Natural killer cell treated with Interleukin-12 subunit alpha and Interleukin-12 subunit beta and Interleukin-15 and Interleukin-18, amount 100 ng/mL, for 72 hours (primary cell): ENCODE measurements at regions not wholly inside any gene's neighbourhood (a gene's known extent, or its start where the extent isn't known, plus 50 kb on each side); places are given as distances from the start of the nearest gene placed in this dataset.
"Not testable (repeated sequence)": the region's sequence is repeated elsewhere in the genome, so short reads cannot be mapped to it uniquely, and the experiment has no call there.

ENCODE experiments used
- ATAC-seq, 2 donors: fragments of 150-1000 bp; cut with Tn5 transposase in 1 of 2; sonication (Bioruptor Pico), chemical (Tn5 transposase) in 1 of 2; 2 replicates each; pipeline ENCODE4 v1.10.0; 2021
- DNase-seq: peaks from one replicate; pipeline ENCODE4 v3.0.0; 2022; ENCODE audit warnings: low spot score
- H3K27ac Mint-ChIP-seq, 2 donors: 1 replicate in 1 of 2; 2 replicates in 1 of 2; pipeline ENCODE4 v1.8.0; 2022; ENCODE audit warnings: mixed read lengths in 2 of 2, mild to moderate bottlenecking in 1 of 2, moderate library complexity in 1 of 2
- H3K27me3 Mint-ChIP-seq, 2 donors: 1 replicate in 1 of 2; 2 replicates in 1 of 2; pipeline ENCODE4 v1.8.0; 2022; ENCODE audit warnings: mixed read lengths in 2 of 2
- H3K36me3 Mint-ChIP-seq: one replicate; pipeline ENCODE4 v1.8.0; 2022; ENCODE audit warnings: mixed read lengths
- H3K4me1 Mint-ChIP-seq, 2 donors: 1 replicate in 1 of 2; 2 replicates in 1 of 2; pipeline ENCODE4 v1.8.0; 2022; ENCODE audit warnings: low read depth in 2 of 2, mixed read lengths in 2 of 2, mild to moderate bottlenecking in 1 of 2
- H3K4me3 Mint-ChIP-seq: one replicate; pipeline ENCODE4 v1.8.0; 2022; ENCODE audit warnings: mixed read lengths
- H3K9me3 Mint-ChIP-seq: 2 replicates; pipeline ENCODE4 v1.8.0; 2022; ENCODE audit warnings: mixed read lengths

GRCh38 chr12:127781336-127781735 lies 485.6 kb upstream of the TMEM132C start:
- DNase-seq, result no peak
- Mint-ChIP-seq H3K4me1 (no peaks in the 10 kb centered on the region), H3K27ac (no peak overlapping the region), H3K27me3 (no peaks in the 10 kb centered on the region), H3K36me3 (no peaks in the 10 kb centered on the region), H3K4me3 (no peak overlapping the region), H3K9me3 (peaks cover 3% of the 10 kb centered on the region)
- ATAC-seq, result no peak

DNA sequence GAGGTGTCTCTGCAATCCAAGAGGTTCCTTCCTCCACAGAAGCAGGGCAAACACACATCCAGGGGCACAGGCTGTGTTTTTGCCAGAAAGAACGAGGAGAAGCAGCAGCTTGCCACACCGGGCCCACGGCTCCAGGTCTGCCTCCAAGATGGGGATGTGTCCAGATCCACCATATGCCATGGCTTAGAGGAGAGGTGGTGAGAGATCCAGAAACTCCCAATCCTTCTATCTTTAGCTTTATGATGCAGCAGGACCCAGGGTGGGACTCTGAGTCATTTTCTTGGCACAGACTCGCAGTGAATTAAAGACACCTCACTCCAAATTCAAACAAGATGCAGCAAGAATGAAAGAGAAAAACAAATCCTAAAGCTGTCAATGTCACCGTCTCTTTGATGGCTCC lies 481.4 kb upstream of the TMEM132C start:
- H3K9me3 Mint-ChIP-seq, result peaks cover 12% of the 10 kb centered on the region
- no peaks in the 10 kb centered on the region for H3K36me3 Mint-ChIP-seq
- no peaks in the 10 kb centered on the region for H3K4me1 Mint-ChIP-seq
- no peaks in the 10 kb centered on the region for H3K27me3 Mint-ChIP-seq
- H3K27ac Mint-ChIP-seq, result no peak overlapping the region
- no peak for ATAC-seq
- H3K4me3 Mint-ChIP-seq, result no peak overlapping the region
- DNase-seq, result no peak

GRCh38 chr12:127785986-127786590 lies 480.9 kb upstream of the TMEM132C start:
- Mint-ChIP-seq H3K4me3 (no peak overlapping the region), H3K27me3 (no peaks in the 10 kb centered on the region), H3K4me1 (no peaks in the 10 kb centered on the region), H3K9me3 (peaks cover 12% of the 10 kb centered on the region), H3K36me3 (no peaks in the 10 kb centered on the region), H3K27ac (no peak overlapping the region)
- no peak for ATAC-seq
- DNase-seq, result no peak

- Mint-ChIP-seq H3K9me3 (peaks cover 12% of the 10 kb centered on the region), H3K27ac (no peak overlapping the region), H3K36me3 (no peaks in the 10 kb centered on the region), H3K4me1 (no peaks in the 10 kb centered on the region), H3K27me3 (no peaks in the 10 kb centered on the region), H3K4me3 (no peak overlapping the region)
- ATAC-seq, result no peak
- DNase-seq, result no peak
Observed at GRCh38 chr12:127787544-127787943, 479.4 kb upstream of the TMEM132C start.

DNA sequence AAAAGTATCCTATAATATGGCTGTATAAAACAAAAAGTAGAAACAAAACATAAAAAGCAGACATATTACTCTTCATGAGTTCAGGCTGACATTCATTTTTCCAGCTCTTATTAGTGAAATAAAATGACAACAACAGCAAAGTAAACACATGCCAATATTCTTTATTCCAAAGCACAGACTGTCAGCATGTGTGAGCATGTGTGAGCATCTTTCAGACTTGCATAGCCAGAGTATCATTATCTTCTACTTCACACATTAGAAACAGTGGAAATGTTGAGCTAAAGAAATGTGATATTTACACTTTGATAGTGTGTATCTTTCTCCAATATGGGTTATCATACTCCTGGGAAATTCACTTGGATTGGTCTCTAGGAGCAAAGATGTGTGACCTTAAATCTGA lies 476.6 kb upstream of the TMEM132C start:
- no peaks in the 10 kb centered on the region for H3K4me1 Mint-ChIP-seq
- H3K27me3 Mint-ChIP-seq, result no peaks in the 10 kb centered on the region
- DNase-seq (no peak), ATAC-seq (no peak)
- no peaks in the 10 kb centered on the region for H3K36me3 Mint-ChIP-seq
- peaks cover 9% of the 10 kb centered on the region for H3K9me3 Mint-ChIP-seq
- H3K4me3 Mint-ChIP-seq, result no peak overlapping the region
- no peak overlapping the region for H3K27ac Mint-ChIP-seq

- no peak overlapping the region for H3K4me3 Mint-ChIP-seq
Observed at GRCh38 chr12:127791217-127791616, 475.8 kb upstream of the TMEM132C start.

GRCh38 chr12:127797918-127798317 lies 469.1 kb upstream of the TMEM132C start:
- Mint-ChIP-seq H3K36me3 (no peaks in the 10 kb centered on the region), H3K27ac (no peak overlapping the region), H3K9me3 (peaks cover 4% of the 10 kb centered on the region), H3K27me3 (no peaks in the 10 kb centered on the region), H3K4me1 (no peaks in the 10 kb centered on the region), H3K4me3 (no peak overlapping the region)
- ATAC-seq (no peak), DNase-seq (no peak)

More at GRCh38 chr12:127791217-127791616, 475.8 kb upstream of the TMEM132C start:
- DNase-seq, result no peak
- no peak overlapping the region for H3K27ac Mint-ChIP-seq
- no peaks in the 10 kb centered on the region for H3K36me3 Mint-ChIP-seq
- no peaks in the 10 kb centered on the region for H3K27me3 Mint-ChIP-seq
- no peaks in the 10 kb centered on the region for H3K4me1 Mint-ChIP-seq
- no peak for ATAC-seq
- H3K9me3 Mint-ChIP-seq, result peaks cover 9% of the 10 kb centered on the region

- Mint-ChIP-seq H3K36me3 (no peaks in the 10 kb centered on the region), H3K9me3 (peaks cover 4% of the 10 kb centered on the region), H3K4me1 (no peaks in the 10 kb centered on the region), H3K27ac (no peak overlapping the region), H3K27me3 (no peaks in the 10 kb centered on the region), H3K4me3 (no peak overlapping the region)
- ATAC-seq (no peak), DNase-seq (no peak)
Observed at GRCh38 chr12:127802271-127802670, 464.7 kb upstream of the TMEM132C start.

DNA sequence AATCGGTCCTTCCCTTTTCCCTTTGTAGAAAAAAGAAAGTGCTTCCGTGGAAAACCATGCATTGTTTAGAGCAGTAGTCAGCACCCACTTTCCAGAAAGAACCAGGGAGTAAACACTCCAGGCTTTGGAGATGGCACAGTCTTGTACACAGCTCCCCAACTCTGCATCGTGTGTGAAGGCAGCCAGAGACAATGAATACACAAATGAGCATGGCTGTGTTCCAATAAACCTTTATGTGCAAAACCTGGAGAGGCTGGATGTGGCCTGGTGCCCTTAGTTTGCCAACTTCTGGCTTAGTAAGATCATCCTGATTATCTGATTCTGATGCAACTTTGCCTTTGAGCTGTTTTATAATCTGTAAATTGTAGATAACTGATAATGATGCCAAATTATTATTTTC lies 463.4 kb upstream of the TMEM132C start:
- peaks cover 4% of the 10 kb centered on the region for H3K9me3 Mint-ChIP-seq
- H3K27me3 Mint-ChIP-seq, result no peaks in the 10 kb centered on the region
- H3K4me3 Mint-ChIP-seq, result no peak overlapping the region
- H3K27ac Mint-ChIP-seq, result no peak overlapping the region
- DNase-seq (no peak), ATAC-seq (no peak)
- H3K4me1 Mint-ChIP-seq, result no peaks in the 10 kb centered on the region
- no peaks in the 10 kb centered on the region for H3K36me3 Mint-ChIP-seq

GRCh38 chr12:127809275-127809674 lies 457.7 kb upstream of the TMEM132C start:
- Mint-ChIP-seq H3K36me3 (peaks cover 4% of the 10 kb centered on the region), H3K4me3 (no peak overlapping the region), H3K4me1 (no peaks in the 10 kb centered on the region), H3K27me3 (peaks cover 0 to 4% of the 10 kb centered on the region in 2 donors), H3K9me3 (peaks cover 10% of the 10 kb centered on the region), H3K27ac (no peak overlapping the region)
- no peak for DNase-seq
- ATAC-seq, result no peak

DNA sequence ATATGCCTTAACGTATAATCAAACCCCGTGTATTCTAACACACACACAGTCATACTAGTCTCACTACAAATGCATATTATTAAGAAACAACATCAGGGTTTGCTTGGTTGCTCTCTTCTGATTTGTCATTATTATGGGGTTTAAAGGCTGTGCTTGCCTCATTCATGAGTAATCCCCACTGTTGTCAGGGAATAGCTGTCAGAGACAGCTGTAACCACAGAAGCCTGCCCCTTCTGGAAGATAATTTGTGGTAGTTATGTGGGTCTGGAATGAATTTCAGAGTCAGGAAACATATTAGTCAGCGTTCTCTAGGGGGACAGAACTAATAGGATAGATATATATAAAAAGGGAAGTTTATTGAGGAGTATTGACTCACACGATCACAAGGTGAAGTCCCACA lies 456.9 kb upstream of the TMEM132C start:
- Mint-ChIP-seq H3K4me1 (no peaks in the 10 kb centered on the region), H3K36me3 (peaks cover 4% of the 10 kb centered on the region), H3K4me3 (no peak overlapping the region), H3K9me3 (peaks cover 10% of the 10 kb centered on the region), H3K27me3 (peaks cover 0 to 4% of the 10 kb centered on the region in 2 donors), H3K27ac (no peak overlapping the region)
- DNase-seq (no peak), ATAC-seq (no peak)

DNA sequence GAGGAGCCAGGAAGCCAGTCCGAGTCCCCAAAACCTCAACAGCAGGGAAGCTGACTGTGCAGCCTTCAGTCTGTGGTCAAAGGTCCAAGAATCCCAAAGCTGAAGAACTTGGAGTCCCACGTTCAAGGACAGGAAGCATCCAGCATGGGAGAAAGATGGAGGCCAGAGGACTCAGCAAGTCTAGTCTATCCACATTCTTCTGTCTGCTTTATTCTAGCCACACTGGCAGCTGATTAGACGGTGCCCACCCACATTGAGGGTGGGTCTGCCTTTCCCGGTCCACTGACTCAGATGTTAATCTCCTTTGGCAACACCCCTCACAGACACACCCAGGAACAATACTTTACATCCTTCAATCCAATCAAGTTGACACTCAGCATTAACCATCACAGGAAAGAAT lies 456.5 kb upstream of the TMEM132C start:
- peaks cover 10% of the 10 kb centered on the region for H3K9me3 Mint-ChIP-seq
- not testable (repeated sequence) for DNase-seq

DNA sequence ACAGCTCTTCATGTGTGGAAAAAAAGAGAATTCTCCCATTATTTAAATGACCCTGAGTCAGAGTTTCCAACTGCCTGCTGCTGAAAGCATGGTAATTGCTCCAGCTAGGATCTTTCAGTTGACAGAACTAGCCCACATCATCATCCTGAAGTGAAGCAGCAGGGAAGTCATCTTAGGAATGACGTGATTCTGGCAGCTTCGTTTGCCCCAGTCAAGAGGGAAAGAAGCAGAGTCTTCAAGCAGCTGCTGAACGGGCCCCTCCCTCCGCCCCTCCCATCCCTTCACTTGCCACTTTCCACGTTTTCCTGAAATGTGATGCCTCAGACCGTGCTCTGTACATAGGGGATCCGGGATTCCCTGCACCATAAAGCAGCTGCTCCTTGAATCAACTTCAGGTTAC lies 455.0 kb upstream of the TMEM132C start:
- peaks cover 0 to 4% of the 10 kb centered on the region in 2 donors for H3K27me3 Mint-ChIP-seq
- ATAC-seq (no peak), DNase-seq (no peak)
- H3K4me3 Mint-ChIP-seq, result no peak overlapping the region
- H3K36me3 Mint-ChIP-seq, result peaks cover 4% of the 10 kb centered on the region
- no peaks in the 10 kb centered on the region for H3K4me1 Mint-ChIP-seq
- no peak overlapping the region for H3K27ac Mint-ChIP-seq
- H3K9me3 Mint-ChIP-seq, result peaks cover 10% of the 10 kb centered on the region

More for the DNA sequence above, 456.5 kb upstream of the TMEM132C start:
- not testable (repeated sequence) for ATAC-seq, H3K27me3 Mint-ChIP-seq, H3K36me3 Mint-ChIP-seq, H3K4me3 Mint-ChIP-seq, H3K27ac Mint-ChIP-seq, H3K4me1 Mint-ChIP-seq

DNA sequence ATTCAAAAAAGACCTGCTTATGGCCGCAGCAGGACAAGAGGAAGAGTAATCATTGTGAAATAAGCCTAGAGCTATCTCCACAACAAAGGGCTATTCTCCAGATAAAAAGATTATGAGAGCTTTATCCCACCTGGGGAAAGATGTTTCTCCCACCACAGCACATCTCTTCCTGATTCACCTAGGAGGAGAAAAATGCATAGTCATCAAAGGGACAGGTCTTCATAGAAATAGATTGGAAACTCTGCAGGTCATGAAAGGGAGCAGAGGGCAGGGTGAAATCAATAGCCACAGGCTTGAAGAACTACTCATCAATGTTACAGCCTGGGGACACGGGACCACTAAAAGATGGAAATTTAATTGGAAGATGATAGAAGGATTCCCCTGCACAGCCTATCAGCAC lies 453.8 kb upstream of the TMEM132C start:
- Mint-ChIP-seq H3K36me3 (peaks cover 4% of the 10 kb centered on the region), H3K27ac (no peak overlapping the region), H3K27me3 (peaks cover 0 to 4% of the 10 kb centered on the region in 2 donors), H3K4me3 (no peak overlapping the region), H3K9me3 (peaks cover 10% of the 10 kb centered on the region), H3K4me1 (no peaks in the 10 kb centered on the region)
- DNase-seq (no peak), ATAC-seq (no peak)

- H3K36me3 Mint-ChIP-seq, result no peaks in the 10 kb centered on the region
- peaks cover 4% of the 10 kb centered on the region for H3K9me3 Mint-ChIP-seq
- H3K27me3 Mint-ChIP-seq, result no peaks in the 10 kb centered on the region
- H3K27ac Mint-ChIP-seq, result no peak overlapping the region
- ATAC-seq, result no peak
- no peak overlapping the region for H3K4me3 Mint-ChIP-seq
- no peak for DNase-seq
- H3K4me1 Mint-ChIP-seq, result no peaks in the 10 kb centered on the region
Observed at GRCh38 chr12:127819056-127819455, 447.9 kb upstream of the TMEM132C start.
